AG09319 (cell line): ENCODE measurements at regions not wholly inside any gene's neighbourhood (a gene's known extent, or its start where the extent isn't known, plus 50 kb on each side); places are given as distances from the start of the nearest gene placed in this dataset.

Experiments used
- DNase-seq: peaks from one replicate; pipeline ENCODE4 v3.0.0-alpha.2; 2010; ENCODE audit warnings: low read depth; ENCODE audit errors: extremely low read depth
- TF ChIP-seq, protein P1 (sequence below): IDR thresholded peaks from 2 replicates; pipeline ENCODE4 v1.5.1; 2011; ENCODE audit warnings: low read depth, mild to moderate bottlenecking, inconsistent platforms, low read length, moderate library complexity

DNA sequence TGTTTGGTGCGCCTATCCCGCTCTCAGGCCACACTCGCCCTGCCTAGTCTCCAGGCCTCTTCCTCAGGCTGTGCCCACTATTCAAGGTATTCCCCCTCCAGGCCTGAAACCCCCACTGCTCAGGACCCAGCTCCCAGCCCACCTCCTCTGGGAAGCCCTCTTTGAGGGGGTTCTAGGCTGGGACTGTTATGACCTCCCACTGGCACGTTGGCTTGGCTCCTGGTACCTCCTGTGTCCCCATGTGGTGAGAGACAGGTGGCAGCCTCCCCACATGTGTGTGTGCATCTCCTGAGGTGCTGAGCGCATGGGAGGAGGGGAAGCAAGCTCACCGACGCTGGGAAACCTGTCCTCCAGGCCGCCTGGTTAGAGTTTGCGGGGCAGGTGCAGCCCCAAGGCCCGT is 82.5 kb downstream of the EDN3 start:
- no peak for DNase-seq
- TF ChIP-seq, protein P1, sequence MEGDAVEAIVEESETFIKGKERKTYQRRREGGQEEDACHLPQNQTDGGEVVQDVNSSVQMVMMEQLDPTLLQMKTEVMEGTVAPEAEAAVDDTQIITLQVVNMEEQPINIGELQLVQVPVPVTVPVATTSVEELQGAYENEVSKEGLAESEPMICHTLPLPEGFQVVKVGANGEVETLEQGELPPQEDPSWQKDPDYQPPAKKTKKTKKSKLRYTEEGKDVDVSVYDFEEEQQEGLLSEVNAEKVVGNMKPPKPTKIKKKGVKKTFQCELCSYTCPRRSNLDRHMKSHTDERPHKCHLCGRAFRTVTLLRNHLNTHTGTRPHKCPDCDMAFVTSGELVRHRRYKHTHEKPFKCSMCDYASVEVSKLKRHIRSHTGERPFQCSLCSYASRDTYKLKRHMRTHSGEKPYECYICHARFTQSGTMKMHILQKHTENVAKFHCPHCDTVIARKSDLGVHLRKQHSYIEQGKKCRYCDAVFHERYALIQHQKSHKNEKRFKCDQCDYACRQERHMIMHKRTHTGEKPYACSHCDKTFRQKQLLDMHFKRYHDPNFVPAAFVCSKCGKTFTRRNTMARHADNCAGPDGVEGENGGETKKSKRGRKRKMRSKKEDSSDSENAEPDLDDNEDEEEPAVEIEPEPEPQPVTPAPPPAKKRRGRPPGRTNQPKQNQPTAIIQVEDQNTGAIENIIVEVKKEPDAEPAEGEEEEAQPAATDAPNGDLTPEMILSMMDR, result no peak

DNA sequence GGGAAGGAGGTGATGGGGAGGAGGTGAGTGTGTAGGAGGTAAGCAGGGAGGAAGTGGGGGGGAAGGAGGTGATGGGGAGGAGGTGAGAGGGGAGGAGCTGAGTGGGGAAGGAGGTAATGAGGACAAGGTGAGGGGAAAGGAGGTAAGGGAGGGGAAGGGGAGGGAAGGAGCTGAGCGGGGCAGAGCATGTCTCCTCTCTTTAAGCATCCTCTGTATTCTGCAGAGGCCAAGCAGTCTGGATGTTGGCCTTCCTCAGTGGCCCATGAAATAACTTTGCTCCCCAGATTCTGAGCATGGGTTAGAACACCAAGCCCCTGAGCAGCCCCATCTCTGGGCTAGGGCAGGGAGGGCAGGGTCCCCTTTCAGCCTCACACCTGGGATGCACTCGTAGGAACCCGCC is 84.6 kb downstream of the EDN3 start:
- TF ChIP-seq, protein P1, result no peak
- DNase-seq, result no peak

DNA sequence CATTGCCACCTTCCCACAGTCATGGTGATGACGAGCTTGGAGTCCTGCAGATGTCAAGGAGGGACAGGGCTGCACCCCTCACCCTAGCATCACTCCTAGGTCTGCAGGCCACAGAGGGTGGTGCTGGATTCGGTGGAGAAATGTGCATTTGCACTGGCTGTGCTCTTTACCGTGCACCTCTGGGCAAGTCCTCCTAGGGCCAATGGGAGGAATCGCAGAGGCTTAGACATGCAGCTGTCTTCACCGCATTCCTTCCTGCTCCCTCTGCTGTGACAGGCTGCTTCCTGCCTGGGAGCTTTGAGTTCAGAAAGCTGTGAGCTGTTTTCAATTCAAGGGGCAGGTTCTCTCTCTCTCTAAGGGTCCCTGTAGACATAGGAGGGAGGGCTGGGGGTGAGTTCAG is 85.1 kb downstream of the EDN3 start:
- TF ChIP-seq, protein P1, result no peak
- no peak for DNase-seq

DNA sequence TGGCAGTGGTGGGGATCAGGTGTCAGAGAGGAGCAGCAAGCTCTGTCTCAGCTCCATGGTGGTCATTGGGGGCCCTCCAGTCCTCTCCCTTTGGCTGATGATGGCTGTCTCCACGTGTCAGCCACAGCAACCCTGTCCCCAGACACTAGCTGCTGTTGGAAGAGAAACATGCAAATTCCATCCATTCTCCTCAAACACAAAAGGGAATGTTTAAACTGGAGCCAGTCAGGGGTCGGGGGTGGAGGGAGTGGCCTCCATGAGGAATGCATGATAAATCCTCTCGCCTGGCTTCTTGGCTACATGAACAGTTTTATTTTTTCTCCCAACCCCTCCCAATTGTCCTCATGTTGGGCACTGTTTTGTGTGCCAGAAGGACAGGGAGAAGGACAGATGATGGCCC is 86.4 kb downstream of the EDN3 start:
- TF ChIP-seq, protein P1, result no peak
- DNase-seq, result no peak

DNA sequence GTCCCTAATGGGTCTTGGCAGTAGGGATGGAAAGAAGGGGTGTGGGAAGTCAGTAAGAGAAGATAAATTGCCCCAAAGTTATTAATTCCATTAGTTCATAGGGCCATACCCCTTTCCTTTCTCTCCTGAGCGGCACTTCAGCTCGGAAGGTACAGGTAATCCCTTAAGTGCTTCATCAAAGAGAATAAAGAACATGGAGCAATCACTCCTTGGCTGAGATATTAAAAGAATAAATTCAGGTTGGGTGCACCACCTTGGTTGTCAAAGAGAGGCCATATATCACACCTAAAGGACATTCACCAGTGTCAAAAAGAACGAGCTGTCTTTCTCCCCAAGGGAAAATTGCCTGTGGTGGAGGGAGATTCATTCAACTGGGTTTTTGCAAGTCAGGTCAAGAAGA is 87.5 kb downstream of the EDN3 start:
- TF ChIP-seq, protein P1, result no peak
- DNase-seq, result no peak

DNA sequence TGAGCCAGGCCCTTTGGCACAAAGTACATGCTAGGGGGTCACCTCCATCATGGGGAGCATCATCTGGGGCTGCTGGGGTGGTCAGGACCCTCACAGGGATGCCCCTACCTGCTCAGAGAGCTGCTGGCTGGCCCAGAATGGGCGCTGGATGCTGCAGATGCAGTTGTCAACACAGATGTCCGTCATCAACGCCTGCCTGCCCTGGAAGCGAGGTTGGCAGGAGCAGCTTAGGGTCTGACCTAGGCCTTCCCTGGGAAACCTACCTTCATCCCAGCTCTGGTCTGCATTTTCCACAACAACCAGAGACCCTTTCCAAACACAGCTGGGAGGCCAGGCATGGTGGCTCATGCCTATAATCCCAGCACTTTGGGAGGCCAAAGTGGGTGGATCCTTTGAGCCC is 88.0 kb downstream of the EDN3 start:
- TF ChIP-seq, protein P1, result no peak
- no peak for DNase-seq

DNA sequence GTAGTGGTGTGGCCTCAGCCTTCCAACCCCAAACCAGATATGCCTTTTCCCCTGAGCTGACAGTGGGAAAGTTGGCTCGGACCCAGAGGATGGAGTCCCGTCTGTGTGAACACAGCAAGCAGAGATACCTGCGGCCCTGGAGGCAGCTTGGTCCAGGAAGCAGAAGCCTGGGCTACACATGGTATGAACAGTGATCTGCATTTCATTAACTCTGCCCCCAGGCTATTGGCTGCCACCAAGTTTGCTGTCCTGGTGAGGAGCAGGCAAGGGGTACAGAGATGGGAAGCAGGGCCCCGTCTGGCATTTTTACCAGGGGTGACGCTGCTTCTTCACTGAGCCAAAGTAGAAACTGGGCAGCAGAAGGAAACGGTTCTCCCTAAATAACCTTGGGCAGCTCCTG is 90.0 kb downstream of the EDN3 start:
- TF ChIP-seq, protein P1, result no peak
- no peak for DNase-seq
